Posterior cingulate gyrus (tissue), 11 donors: ENCODE measurements at regions not wholly inside any gene's neighbourhood (a gene's known extent, or its start where the extent isn't known, plus 50 kb on each side); places are given as distances from the start of the nearest gene placed in this dataset.
"Not testable (repeated sequence)": the region's sequence is repeated elsewhere in the genome, so short reads cannot be mapped to it uniquely, and the experiment has no call there.

Source experiments
- DNase-seq, 10 donors: peaks; one replicate each; pipeline versions ENCODE4 v3.0.0 to v3.0.0-alpha.2; 2020 to 2021; ENCODE audit warnings: mixed read lengths in 3 of 10
- intact Hi-C: fragments of 100-400 bp; cut with DNase I; formaldehyde crosslinking; loops from one replicate; pipeline ENCODE4 v1.15.1; 2023

DNA sequence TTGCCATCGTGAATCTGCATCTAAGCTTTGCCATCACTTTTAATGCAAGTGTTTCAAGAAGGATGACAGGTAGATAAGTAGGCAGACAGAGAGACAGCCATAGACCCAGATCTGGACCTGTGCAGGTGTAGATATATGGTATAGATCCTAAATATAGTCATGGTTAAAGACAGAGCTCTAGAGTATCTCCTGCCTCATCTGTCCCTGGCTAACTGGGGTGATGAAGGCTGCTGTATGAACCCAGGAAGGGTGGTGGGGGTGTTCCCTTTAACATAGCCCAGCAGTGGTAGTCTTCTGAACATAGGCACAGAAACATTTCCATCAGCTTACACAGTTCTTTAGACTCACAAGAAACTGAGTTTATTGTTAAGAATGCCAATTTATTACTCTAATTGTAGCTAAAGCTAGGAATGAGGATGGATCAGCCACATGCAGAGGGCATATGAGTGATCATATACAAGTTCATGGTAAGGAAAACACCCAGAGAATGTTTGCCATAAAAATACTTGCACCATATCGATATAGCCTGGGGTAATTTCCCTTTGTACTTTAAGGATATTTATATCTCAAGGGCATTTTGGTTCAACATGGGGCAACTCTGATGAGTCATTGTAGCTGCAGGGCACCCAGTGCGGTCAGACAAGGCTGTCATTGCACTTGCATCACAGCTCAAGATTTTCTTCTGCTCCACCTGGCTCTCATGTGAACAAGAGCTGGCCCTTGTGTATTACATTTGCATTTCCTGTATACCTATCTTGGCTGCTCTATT lies 587.2 kb downstream of the EPM2A start:
- intact Hi-C loops = no loop called here
- no peak for DNase-seq

DNA sequence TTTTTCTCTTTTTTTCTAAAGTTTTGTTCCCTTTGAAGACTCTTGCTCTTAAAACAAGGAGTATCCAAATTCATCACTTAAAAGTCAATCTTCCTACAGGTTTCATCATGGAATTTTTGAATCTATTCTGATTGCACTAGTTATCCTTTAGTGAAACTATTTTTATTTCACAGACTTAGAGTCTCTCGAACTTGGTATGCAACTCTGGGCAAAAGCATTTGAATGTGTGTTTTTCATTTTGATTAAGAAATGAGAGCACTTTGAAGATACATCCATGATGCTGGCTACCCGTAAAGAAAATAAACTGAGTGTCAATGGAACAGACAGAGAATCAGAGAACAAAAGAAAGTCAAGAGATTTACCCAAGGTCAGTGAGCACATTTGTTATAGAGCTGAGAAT lies 586.5 kb downstream of the EPM2A start:
- no peak for DNase-seq

DNA sequence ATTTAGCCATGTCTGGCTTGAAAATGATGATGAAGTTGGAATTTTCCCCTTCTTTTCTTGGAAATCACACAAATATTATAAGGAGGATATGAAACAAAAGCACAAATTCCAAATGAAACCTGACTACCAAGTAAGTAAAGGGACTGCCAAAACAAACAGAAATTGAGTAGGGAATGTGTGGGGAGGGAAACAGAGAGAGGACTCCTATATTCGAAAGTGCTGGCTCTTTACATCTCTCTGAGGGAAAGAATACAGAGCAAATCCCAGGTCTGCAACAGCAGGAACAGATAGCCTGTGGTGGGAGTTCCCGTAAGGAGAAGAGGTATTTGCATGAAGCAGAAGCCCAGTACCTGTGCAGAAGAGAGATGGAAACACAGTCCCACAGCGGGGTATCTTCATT lies 583.7 kb downstream of the EPM2A start:
- DNase-seq = no peak
- intact Hi-C loops = no loop called here

More for the DNA sequence above, 586.5 kb downstream of the EPM2A start:
- intact Hi-C loops = no loop called here

DNA sequence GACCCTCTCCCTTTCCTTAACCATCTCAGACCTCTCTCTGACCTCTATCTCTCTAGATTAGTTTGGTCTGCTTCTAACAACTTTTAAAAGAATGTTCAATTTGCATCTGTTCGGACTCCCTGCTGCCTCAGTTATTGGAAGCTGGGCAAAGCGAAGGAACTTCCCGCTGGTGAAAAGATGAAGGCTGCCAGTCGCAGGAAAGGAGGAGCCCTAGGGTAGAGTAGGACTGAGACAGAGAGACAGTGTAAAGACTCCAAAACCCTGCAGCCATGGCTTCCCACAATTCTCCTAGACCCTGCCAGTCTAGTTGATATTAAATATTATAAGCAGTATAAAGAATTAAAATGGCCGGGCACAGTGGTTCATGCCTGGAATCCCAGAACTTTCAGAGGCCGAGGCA lies 581.8 kb downstream of the EPM2A start:
- intact Hi-C loops = no loop called here
- no peak for DNase-seq

DNA sequence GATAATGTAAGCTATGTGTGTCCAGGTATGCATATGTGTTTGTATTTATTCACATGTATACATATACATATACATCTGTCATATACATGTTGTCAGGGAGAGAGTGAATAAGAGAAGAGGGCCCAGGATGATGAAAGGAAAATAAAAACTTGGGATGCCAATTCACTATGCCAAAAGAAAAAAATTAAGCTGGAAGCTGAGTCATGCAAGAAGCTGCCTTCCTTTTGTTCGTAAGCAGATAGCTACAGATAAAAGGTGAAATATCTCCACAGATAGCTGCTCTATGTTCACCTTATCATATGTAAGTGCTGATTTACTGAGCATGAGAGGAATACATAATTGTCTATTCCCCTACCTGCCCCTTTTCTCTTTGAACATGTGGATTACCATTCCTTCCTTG lies 579.9 kb downstream of the EPM2A start:
- intact Hi-C loops = no loop called here
- no peak for DNase-seq

DNA sequence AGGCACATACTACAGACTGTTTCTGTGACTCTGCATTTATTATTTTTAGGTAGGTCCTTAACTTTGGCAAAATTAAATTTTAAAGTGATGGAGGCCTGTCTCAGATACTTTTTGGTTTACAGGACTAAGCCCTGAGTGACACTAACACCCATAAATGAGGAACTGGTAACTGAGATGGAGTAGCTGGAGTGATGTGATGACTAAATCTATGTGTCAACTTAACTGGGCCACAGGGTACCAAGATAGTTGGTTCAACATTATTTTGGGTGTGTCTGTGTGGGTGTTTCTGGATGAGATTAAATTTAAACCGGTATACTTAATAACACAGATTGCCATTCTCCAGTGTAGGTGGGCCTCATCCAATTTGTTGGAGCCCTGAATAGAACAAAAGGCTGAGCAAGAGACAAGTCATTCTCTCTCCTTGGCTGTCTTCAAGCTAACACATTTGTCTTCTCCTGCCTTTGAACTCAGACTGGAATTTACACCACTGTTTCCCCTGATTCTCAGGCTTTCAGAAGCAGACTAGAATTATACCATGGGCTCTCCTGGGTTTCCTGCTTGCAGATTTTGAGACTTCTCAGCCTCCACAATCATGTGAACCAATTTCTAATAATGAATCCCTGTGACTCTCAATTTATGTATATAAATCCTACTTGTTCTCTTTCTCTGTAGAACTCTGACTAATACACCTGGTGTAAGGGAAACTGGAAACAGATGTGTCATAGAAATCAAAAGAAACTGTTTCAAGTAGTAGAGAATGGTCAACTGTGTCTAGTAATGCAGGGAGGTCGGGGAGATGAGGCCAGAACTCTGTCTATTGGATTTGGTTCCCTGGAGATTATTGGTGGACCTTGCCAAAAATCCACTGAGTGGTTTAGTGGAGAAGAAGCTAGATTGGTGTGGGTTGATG lies 579.2 kb downstream of the EPM2A start:
- intact Hi-C loops = no loop called here
- no peak for DNase-seq

DNA sequence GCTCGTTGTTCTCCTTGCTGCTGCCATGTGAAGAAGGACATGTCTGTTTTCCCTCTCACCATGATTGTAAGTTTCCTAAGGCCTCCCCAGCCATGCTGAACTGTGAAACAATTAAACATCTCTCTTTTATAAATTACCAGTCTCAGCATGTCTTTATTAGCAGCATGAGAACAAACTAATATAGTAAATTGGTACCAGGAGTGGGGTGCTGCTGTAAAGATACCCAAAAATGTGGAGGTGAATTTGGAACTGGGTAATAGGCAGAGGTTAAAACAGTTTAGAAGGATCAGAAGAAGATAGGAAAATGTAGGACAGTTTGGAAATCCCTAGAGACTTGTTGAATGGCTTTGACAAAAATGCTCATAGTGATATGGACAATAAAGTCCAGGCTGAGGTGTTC lies 576.7 kb downstream of the EPM2A start:
- intact Hi-C loops, DNase-seq: not testable (repeated sequence)

DNA sequence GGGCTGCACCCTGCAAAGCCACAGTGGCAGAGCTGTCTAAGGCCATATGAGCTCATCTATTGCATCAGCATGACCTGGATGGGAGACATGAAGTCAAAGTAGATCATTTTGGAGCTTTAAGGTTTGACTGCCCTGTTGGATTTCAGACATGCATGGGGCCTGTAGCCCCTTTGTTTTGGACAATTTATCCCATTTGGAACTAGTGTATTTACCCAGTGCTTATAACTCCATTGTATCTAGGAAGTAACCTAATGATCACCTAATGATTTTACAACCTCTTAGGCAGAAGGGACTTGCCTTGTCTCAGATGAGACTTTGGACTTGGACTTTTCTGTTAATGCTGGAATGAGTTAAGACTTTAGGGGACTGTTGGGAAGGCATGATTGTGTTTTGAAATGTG lies 575.4 kb downstream of the EPM2A start:
- intact Hi-C loops = no loop called here

DNA sequence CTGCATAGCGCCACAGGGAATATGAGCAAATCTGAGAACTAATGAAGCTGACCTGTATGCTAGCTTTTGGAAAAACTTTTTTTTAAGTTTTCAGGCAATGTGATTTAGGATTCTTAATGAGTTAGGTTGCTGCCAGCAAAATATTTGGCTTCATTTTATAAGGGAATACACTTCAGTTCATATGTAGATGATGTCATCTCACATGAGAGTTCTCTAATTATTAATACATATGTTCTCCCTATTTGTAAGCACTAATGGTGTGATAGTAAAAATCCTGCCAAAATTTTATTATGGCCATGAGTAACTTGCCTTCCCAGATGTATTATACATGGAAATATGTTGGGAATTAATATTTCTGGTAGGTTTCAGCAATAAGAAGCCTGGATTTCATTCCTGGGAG lies 573.8 kb downstream of the EPM2A start:
- no peak for DNase-seq
- intact Hi-C loops = no loop called here

More for the DNA sequence above, 575.4 kb downstream of the EPM2A start:
- DNase-seq = no peak

DNA sequence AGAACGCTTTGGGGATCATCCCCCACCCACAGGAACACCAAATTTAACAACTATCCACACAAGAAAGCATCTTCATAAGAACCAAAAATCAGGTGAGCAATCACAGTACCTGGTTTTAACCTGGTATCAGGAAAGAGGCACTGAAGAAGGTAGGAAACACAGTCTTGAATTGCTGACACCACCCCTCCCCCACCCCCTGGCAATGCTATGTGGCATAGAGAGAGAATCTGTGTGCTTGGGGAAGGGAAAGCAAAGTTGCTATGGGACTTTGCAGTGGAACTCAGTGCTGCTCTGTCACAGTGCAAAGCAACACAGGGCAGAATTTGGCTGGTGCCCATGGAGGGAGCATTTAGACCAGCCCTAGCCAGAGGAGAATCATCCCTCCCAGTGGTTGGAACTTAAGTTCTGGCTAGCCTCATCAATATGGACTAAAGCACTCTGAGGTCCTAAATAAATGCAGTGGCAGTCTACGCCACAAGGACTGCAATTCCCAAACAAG lies 565.5 kb downstream of the EPM2A start:
- intact Hi-C loops = no loop called here
- DNase-seq = no peak

DNA sequence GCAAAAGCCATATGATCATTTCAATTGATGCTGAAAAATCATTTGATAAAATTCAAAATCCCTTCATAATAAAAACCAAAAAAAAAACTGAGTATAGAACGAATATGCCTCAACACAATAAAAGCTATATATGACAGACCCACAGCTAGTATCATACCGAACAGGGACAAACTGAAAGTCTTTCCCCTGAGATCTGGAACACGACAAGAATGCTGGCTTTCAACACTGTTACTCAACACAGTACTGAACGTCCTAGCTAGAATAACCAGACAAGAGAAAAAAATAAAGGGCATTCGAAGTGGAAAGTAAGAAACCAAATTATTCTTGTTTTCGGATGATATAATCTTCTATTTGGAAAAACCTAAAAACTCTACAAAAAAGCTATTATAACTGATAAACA lies 559.9 kb downstream of the EPM2A start:
- DNase-seq = no peak
- intact Hi-C loops = no loop called here

DNA sequence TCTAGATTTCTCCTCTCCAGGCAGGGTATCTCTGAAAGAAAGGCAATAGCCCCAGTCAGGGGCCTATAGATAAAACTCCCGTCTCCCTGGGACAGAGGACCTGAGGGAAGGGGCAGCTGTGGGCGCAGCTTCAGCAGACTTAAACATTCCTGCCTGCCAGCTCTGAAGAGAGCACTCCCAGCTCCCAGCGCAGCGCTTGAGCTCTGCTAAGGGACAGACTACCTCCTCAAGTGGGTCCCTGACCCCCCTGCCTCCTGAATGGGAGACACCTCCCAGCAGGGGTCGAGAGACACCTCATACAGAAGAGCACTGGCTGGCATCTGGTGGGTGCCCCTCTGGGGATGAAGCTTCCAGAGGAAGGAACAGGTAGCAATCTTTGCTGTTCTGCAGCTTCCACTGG lies 556.9 kb downstream of the EPM2A start:
- intact Hi-C loops = no loop called here
- DNase-seq = peak in 1 of 10 donors; percentile 18

DNA sequence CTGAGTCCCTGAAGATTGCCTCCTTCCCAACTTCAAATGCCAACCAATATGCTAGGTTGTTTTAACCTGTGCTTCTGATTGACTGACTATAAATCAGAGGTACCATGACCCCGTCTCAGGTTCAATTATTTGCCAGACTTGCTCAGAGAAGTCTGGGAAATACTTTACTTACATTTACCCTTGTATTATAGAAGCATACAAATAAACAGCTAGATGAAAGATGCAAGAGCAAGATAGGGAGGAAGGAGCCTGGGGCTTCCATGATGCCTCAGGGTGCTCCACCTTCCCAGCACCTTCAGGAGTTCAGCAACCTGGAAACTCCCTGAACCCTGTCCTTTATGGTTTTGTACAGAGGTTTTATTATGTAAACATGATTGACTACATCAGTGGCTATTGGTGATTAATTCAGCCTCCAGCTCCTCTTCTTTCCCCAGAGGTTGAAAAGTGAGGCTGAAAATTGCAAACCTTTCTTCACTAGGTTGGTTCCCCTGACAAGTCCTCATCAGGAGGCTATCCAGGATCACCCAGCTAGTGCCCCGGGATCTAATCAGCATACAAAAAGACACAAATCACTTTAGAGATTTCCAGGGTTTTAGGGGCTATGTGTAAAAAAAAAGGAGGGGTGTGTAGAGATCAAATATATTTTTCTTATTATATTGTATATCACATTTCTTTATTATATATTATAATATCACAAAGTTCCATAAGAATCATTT lies 547.7 kb downstream of the EPM2A start:
- intact Hi-C loops = no loop called here
- no peak for DNase-seq

DNA sequence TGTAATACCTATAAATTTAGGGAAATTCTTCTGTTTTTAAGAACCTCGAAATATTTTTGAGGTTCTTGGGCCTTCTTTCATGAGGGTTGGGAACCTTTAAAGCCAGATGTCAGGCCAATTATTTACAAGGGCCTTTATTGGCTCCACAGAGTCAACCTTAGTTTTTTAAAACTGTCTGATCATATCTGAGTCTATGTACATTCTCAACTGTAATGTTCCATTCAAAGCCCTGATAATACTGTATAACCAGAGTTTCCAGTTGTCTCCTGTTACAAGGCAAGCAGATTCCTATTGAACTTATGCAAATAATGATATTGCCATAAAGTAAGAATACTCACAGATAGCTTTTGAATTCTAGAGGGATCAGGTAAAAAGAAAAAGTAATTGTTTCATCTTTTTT lies 545.5 kb downstream of the EPM2A start:
- intact Hi-C loops = no loop called here
- no peak for DNase-seq

DNA sequence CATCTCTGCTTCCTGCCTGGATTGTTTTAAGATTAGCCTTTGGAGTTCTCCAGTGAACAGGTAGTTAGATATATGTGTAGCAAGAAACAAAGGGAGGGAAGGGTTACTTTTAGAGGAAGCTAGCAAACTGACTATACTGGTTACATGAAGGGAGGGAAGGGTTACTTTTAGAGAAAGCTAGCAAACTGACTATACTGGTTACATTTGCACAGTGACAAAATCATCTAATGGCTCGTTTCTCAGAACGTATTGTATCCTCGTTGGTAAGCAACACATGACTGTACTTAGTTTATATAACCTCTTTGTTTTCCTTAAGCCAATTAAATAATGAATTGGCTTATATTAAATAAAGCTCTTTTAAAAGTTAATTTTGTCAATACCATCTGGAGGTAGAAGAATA lies 540.9 kb downstream of the EPM2A start:
- DNase-seq = no peak
- intact Hi-C loops = no loop called here

DNA sequence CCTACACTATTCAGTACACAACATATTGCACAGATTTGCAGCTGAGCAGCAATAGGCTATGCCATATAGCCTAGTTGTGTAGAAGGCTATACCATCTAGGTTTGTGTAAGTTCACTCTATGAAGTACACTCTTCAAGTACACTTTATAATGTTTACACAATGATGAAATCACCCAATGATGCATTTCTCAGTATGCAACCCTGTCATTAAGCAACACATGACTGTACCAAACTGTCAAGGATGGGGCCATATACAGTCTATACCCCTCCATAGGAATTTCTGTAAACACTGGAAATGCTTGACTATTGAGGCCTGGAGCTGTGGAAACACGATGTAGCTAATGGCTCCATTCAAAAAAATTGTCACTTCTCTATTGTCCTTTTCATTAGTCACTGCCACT lies 535.4 kb downstream of the EPM2A start:
- intact Hi-C loops = no loop called here

DNA sequence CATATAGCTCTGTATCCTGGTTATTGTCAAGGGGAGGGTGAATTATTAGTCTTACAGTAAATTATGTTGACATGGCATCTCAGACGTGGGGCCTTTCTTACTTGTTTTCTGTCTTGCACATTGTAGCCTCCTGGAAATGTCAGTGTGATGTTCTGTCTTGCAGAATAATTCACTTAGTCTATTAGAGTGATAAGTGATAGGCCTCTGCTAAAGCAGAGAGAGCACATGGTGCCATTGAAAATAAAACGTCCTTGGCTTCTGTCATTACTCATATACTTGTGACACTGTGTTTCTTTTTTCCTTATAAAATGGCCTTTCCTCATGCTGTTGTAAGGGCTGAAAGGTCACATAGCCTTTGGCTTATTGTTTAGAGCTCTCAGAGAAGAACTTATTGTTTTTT lies 531.0 kb downstream of the EPM2A start:
- intact Hi-C loops = no loop called here
- DNase-seq = no peak

More for the DNA sequence above, 535.4 kb downstream of the EPM2A start:
- DNase-seq = no peak

DNA sequence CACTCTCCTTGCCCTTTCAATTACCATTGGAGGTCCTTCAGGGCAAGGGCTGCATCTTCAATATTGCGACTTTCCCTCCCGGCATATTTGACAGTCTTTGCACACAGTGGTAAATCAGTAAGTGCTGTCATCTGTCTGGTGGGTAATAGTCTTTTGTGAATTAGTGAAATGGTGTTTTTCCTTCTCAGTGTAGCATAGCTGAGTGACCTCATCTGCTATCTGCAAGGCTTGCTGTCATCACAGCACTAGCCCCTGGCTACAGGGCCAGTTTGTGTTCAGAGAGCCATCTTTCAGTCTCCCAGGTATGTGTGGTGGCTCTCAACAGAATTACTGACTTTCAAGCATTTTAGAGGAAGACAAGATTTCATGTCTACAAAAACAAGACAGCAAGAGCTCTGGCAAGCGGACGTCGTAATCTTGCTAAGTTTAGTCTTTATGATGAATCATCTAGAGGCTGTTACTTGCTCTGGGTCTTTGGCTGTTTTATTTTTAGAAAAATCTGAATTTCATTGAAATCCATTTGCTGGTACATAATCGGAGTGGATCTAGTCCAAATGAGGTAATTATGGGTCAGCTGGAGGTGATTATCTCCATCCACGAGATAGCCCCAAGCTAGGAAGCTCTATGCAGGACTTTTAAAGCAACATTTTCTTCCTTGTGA lies 528.9 kb downstream of the EPM2A start:
- intact Hi-C loops = no loop called here
- peak in 4 of 10 donors; percentile 3 to 62 (median 35) for DNase-seq

DNA sequence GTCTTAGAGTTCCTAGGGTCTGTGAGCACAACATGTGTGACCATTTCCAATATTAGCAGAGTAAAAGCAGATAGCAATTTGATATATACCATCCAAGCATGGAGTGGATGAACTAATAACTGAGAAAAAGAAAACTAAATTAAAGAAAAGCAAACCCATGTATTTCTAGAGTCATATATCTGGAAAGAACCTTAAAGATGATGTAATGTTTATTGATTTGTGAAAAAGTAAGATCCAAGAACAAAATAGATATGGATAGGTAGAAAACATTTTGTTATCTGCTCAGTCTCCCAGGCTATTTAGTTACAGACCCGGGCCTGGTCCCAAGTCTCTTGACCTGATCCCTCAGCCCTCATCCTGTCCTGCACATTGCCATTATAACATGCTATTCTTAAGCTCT lies 526.8 kb downstream of the EPM2A start:
- no peak for DNase-seq
- intact Hi-C loops = no loop called here

DNA sequence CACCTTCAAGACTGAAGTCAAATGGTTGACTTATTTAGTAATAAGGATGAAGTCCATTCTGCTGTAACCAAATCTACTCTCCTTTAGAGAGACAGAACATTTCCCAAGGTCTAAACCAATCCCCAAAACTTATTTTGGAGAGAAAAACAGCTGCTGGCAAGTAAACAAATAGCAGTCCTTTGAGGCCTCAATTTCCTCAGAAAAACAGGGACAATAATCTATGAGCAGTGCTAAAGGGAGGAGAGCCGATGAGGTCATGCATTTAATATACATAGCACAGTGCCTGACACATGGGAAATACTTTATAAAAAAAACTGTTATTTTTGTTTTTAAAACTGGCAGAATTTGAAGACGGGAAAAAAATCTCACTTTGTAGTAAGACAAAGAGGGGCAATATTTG lies 526.0 kb downstream of the EPM2A start:
- no peak for DNase-seq
- intact Hi-C loops = no loop called here
